Fibroblast of skin of left quadriceps (primary cell): ENCODE measurements at regions not wholly inside any gene's neighbourhood (a gene's known extent, or its start where the extent isn't known, plus 50 kb on each side); places are given as distances from the start of the nearest gene placed in this dataset.
"Not testable (repeated sequence)": the region's sequence is repeated elsewhere in the genome, so short reads cannot be mapped to it uniquely, and the experiment has no call there.

Source experiments
- DNase-seq, 2 experiments: peaks; one replicate each; pipeline ENCODE4 v3.0.0-alpha.2; 2013; ENCODE audit warnings: low read depth in 2 of 2

DNA sequence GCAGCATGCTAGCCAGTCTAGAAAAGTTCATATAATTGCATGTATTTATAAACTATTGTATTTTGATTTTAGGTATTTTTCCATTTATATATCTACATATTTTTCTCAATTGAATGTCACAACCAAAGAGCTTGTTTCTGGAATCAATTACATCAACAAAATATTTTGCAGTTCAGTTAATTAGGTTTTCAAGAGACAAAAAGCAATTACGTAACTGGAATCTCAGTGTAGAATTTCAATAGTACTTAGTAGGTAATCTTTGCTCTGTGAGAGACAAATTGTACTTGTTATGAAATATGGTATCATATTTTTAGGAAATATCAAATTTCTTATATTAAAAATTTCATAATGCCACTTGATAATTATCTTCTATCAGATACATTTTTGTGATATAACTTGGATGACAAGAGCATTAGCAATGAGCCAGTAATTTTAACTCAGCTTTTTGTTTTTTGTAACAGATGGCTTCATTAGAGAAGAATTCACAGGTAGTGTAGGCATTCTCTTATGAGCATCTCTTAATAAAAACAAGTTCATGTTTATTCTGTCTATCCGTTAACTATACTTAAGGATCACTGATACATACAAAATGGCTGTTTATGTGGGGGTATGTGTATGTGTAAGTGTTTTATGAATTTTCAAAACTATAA lies 774.7 kb downstream of the C12orf50 start:
- no peak for DNase-seq

DNA sequence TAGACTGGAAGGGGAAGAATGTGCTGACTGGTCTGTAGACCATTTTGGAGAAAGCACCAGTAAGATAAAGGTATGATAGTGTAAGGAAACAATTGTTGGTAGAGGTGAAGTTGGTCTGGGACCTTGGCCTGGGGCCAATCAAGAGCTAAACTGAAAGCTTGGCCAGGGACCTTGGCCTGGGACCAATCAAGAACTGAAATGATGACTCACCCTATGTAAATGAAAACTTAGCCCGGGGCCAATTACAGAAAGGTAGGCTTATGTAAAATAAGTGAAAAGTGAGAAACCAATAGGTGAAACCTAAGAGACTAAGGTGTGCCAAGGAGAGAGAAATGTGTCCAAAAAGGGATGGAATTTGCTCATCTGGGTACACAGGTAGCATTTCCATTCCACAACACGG lies 776.0 kb downstream of the C12orf50 start:
- no peak for DNase-seq

DNA sequence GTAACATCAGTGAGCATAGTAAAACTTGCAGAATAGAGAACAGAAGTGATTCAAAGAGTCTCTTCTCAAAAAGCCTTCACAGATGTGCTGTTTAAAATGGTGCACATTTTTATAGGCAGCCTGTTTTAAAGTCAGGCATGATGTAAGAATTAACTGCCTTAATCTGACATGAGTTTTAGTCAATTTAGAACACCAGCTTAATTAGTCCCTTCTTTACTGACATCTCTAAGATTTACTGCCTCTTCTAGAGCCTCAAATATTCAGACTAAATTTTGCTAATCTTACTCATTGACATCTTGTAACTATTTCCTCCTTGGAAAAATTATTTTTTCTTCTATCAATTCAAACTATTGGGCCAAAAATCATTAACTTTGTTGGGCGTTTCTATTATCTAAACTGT lies 782.5 kb downstream of the C12orf50 start:
- peak in 1 of 2 experiments; percentile 19 for DNase-seq

DNA sequence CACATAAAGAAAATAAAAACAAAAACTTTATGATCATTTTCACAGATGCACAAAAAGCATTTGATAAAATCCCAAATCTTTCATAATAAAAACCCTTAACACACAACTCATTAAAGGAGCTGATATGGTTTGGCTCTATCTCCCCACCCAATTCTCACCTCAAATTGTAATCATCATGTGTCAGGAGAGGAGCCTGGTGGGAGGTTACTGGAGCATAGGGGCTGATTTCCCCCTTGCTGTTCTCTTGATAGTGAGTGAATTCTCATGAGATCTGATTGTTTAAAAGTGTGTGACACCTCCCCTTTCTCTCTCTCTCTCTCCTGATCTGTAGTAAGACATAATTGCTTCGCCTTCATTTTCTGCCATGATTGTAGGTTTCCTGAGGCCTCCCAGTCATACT lies 790.7 kb downstream of the C12orf50 start:
- no peak for DNase-seq

DNA sequence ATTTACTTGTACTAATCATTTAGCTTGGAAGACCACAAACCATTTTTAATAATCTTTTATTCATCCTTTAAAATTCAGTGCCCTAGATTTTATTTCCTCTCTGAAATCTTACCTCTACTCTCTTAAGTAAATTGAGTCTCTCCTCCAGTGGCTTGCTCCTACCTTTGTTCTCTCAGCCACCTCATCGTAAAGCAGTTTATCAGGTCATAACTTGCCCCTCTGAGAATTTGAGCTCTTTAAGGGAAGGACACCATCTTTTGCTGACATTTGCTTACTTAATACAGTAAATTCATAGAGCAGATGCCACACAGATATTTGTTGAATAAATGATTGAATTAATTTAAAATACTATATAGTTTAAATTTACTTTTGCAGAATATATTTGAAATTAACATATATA lies 794.3 kb downstream of the C12orf50 start:
- DNase-seq: no peak

DNA sequence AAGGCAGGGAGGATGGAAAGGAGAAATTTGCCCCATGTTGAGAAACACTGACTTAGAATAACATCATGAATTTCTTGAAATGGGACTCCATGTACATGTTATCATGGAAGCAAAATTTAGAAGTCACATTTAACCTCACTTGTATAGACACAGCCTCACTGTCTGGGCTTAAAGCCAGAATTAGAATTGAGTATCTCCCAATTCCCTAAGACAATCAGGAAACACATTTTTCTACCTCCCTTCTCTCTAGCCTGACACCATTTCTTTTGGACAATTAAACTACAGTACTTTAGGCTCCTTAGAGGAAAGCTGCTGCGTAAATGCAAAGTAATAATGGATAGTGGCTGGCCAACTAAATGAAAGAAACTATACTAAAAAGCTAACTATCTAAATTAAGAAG lies 795.5 kb downstream of the C12orf50 start:
- DNase-seq: no peak

DNA sequence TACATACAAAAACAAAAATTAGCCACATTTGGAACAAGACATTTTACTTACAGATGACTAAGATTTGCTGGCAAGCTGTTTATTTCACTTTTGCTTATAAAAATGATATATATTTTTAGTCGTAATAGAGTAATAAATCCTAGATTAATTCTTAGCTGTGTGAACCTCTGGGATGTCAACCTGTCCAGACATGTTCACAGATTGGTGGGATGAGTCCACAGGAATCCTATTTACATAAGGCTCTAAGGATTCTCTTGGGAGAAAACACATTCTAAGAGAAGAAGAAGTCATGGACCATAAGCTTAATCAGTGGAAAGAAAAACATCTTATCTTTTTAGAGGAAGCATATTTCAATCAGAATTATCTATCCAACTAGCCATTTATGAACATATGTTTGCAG lies 797.4 kb downstream of the C12orf50 start:
- peak; percentile 13 to 14 for DNase-seq

DNA sequence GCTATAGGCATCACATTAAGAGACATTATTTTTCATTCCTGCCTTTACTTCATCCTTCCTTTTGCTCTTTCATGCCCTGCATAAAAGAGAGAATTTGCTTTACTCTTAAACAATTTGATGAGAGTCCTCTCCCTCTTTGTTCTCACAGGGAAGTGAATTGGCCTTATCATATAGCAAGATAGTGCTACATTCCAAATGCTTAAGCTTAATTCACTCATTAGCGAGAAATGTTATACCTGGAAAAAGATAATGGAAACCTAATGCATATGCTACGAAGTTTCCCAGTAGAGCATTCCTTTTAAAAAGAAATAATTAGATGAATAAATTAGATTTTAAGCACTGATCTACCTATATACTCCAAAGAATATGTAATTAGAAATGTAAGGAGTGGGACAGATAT lies 798.8 kb downstream of the C12orf50 start:
- DNase-seq: no peak

DNA sequence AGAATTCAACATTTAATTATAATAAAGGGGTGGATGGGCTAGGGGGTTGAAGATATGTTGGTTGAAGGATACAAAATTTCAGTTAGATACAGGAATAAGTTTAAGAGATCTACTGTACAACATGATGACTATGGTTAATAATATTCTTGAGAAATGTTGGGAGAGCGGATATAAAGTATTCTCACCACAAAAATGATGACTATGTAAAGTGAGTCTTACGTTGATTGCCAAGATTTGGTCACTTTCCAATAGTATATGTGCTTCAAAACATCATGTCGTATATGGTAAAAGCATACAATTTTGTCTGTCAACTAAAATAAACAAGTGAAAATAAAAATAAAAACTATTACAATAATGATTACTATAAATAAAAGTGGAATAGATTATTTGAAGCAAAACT lies 802.0 kb downstream of the C12orf50 start:
- DNase-seq: peak; percentile 44 to 52

DNA sequence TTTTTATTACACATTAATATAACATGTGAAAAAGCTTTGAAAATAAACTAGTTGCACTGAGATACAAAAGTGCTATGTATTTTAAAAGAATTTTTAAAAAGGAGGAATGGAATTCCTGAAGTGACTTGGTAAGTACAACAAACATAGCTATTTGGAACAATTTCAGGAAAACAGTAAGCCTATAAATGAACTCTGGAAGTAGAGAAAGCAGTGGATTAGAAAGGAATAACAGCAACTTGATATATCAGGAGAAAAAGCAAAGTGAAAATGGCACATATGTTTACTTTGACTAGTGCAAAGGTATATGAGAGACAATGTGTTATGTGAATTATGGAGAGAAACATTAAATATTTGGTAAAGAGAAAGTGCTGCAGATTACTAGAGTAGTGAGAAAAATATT lies 811.7 kb downstream of the C12orf50 start:
- no peak for DNase-seq

DNA sequence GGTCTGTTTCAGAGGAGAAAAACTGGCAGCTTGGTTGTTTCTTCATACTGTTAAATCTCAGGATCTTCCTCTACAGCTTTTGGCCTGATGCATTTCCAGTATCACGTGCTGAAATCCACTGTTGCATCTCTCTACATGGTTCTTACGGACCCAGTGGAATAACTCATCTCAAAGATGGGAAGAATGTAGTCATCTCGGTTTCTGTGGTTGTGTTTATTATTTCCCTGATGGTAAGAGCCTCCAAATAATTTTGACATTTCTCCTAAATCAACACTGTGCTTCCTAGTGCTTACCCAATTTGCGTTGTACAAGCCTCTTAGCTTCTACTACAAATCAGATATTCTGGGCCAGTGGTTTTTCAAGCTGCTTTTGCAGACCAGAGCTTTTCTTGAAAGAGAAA lies 812.8 kb downstream of the C12orf50 start:
- DNase-seq: peak; percentile 38 to 39

DNA sequence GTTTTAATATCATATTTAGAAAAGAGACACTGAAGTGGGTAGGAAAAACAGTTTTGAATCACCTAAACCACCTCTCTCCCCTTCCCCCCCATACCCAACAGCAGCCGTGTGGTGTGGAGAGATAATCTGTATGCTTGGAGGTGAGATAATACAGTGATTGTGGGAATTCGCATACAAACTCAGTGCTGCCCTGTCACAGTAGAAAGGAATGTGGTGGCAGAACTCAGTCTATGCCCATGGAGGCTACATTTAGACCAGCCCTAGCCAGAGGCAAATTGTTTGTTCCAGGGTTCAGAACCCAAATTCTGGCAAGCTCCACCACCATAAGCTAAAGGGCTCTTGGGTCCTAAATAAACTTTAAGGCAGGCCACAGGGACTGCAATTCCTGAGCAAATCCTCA lies 827.0 kb downstream of the C12orf50 start:
- no peak for DNase-seq

DNA sequence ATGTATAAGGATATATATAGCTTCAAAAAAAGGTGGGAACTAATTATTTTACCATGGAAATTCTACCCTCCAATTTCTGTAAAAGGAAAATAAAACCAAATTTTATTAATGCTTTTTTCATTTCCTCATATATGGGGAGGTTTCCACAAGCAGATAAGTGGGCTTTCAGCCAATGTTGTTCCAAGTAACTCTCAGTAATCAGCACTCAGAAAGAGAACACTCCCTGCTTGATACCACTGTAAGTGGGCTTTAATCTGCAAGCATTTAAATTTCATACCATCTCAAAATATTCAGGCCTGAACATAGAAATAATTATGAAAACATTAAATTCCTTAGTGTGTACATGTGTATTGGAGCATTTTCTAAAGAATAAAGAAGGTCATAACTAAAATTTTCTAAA lies 827.6 kb downstream of the C12orf50 start:
- no peak for DNase-seq

DNA sequence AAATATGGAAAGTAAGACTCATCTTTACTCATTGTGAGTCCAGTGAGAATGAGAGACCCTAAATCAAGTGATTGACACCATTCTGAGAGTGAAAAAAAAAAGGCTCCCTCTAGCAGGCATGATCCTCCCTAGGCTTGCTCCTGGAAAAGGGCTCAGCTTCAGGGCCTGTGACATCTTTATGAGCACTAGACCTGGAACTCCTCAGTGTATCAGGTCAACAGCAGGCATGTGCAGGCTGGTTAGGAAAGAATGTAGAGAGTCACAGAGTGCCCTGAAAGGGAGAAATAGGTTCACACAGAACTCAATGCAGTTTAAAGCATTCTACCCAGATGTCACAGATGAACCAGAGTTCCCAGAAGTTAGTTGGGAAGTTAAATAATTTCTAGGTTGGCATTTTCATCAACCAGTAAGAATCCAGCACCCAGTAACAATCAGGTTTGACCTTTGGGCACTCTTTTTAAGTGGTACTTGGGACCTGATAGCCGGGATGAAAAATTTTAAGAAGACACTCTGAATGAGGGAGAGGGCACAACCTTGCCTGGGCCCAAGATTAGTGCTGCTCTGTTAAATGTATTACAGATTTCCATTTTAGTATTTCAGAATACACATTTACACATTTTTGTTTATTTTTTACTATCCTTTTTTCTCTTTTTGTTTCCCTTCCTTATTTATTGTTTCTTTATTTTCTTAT lies 828.8 kb downstream of the C12orf50 start:
- DNase-seq: no peak

DNA sequence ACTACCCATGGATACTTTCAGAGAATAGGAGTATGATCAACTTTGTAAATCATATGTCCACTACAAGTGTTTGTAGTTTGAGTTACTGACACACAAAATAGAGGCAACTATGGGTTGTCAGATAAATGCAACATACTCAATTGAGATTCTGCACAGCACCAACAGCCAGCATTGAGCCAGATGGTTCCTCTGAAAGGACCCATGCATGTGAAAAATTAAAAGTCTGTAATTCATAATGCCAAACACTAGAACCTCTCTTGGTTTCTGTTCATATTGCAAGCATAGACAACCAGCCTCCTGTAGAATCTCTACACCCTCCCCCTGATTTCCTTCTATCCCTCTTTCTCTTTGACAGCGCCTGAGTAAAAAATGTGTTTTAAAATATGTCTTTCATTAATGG lies 831.0 kb downstream of the C12orf50 start:
- DNase-seq: no peak

DNA sequence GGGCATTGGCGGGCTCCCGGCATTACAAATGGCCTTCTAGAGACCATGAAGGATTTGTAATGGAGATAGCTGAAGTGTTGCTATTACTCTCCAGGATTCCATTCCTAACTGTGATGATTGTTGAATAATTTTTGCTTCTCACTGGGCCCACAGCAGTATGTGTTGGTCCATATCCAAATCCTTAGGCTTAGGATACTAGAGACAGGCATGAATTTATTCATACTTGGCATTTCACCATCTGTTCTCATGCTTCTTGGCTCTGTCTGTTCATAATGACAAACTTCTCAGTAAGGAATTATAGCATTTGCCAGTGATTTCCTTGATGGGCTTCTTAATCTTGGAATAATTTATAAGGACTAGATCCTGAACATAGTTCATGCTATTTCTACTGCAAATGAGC lies 832.9 kb downstream of the C12orf50 start:
- no peak for DNase-seq

DNA sequence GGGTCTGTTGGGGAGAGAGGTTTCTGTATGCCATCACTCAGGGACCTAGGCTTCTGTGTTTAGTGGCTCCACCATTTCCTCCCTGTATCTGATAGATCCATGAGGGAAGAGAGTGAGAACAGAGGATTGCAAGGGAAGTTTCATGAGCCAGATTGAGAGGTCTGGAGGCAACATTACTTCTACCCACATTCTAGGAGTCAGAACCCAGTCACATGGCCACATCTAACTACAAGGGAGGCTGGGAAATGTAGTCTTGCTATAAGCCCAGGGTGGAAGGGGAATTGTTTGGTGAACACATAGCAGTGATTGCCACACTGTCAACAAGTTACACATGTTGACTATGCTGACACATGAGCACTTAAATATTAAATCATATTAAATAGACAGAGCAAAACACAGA lies 834.8 kb downstream of the C12orf50 start:
- not testable (repeated sequence) for DNase-seq

DNA sequence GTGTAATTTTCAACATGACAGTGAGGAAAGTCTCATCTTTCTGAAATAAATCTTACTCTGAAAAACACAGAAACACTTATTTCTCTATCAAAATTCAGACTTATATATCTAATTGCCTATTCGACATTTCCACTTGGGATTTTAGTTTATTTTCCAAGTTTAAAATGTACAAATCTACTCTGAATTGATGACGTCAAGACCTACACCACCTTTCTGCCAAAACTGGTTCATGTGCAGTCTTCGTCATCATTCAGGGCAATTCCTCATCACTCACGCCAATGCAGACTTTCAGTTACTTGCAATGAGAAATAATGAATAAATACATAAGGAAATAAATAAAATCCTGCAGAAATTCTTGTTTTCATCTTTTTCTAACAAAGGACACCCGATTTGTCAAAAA lies 843.8 kb downstream of the C12orf50 start:
- DNase-seq: no peak

DNA sequence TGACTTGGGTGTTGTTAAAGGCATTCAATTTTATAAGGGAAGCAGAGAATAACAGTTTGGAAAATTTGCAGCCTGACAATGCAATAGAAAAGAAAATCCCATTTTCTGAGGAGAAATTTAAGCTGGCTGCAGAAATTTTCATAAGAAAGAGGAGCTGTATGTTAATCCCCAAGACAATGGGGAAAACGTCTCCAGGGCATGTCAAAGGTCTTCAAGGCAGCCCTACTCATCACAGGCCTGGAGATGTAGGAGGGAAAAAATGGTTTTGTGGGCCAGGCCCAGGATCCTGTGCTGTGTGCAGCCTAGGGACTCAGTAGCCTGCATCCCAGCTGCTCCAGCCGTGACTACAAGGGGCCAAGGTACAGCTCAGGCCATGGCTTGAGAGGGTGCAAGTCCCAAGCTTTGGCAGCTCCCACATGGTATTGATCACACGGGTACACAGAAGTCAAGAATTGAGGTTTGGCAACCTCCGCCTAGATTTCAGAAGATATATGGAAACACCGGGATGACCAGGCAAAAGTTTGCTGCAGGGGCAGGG lies 846.4 kb downstream of the C12orf50 start:
- DNase-seq: no peak

DNA sequence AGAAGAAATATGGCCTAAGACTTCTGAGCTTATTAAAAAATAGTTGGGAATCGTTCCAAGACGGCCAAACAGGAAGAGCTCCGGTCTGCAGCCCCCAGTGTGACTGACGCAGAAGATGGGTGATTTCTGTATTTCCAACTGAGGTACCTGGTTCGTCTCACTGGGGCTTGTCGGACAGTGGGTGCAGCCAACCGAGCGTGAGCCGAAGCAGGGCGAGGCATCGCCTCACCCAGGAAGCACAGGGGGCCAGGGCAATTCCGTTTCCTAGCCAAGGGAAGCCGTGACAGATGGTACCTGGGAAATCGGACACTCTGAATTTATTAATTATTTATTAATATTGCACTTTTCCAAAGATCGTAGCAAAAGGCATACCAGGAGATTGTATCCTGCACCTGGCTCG lies 857.8 kb downstream of the C12orf50 start:
- no peak for DNase-seq

DNA sequence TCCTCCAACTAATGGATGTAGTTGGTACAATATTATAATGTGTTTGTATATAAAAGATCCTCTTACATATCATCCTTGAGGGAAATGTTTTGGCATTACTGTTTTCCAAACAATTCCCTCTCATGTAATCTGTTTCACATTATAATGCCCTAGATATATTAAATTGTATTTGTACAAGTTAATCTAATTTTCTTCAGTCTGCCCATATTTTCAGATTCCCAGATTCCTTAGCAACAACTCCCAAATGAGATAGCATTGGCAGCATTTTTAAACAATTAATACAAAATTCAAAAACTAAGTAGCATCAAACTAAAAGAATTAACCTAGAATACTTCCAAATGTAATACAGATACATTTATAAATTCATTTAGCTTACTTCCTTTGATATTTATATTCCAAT lies 860.2 kb downstream of the C12orf50 start:
- DNase-seq: no peak

DNA sequence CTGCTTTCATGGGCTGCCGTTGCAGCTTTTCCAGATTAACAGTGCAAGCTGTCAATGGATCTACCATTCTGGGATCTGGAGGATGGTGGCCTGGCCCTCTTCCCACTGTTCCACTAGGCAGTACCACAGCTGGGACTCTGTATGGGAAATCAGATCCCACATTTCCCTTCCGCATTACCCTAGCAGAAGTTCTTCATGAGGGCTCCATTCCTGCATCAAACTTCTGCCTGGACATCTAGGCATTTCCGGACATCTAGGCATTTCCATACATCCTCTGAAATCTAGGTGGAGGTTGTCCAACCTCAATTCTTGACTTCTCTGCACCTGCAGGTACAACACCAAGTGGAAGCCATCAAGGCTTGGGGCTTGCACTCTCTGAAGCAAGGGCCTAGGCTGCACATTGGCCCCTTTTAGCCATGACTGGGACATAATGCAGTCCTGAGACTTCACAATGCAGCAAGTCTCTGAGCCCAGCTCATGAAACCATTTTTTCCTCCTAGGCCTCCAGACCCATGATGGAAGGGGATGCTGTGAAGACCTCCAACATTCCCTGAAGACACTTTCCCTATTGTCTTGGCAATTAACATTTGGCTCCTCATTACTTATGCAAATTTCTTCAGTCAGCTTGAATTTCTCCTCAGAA lies 863.3 kb downstream of the C12orf50 start:
- DNase-seq: no peak

DNA sequence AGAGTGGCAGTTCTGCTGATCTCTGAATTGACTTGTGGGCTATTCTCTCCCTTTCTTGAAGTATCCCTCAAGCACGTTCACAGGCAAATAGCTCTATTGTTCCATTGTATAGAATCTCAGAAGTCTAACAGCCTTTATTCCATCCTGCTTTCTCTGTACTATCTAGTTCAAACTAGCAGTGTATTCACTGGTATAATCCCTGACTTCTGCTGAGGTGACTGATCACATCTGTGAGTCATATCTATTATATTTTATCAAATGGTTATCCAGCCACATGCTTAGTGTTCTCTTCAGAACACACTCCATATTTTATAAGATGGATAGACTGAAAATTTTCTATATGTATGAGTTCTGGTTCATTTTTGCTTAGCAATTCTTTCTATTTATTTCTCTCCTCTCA lies 866.1 kb downstream of the C12orf50 start:
- no peak for DNase-seq
